LNCaP clone FGC (cell line): ENCODE measurements at regions not wholly inside any gene's neighbourhood (a gene's known extent, or its start where the extent isn't known, plus 50 kb on each side); places are given as distances from the start of the nearest gene placed in this dataset.

ENCODE experiments used
- DNase-seq: peaks from one replicate; pipeline ENCODE4 v3.0.0-alpha.2; 2011; ENCODE audit warnings: low read depth
- H3K4me3 ChIP-seq: 2 replicates; pipeline ENCODE4 v1.5.1; 2011; ENCODE audit warnings: mild to moderate bottlenecking, low read depth, low read length, control low read depth
- CTCF ChIP-seq: IDR thresholded peaks from 2 replicates; pipeline ENCODE4 v1.5.1; 2012; ENCODE audit warnings: mild to moderate bottlenecking; ENCODE audit not compliant: control insufficient read depth, insufficient read depth; ENCODE audit errors: extremely low read depth

- no peak overlapping the region for H3K4me3 ChIP-seq
- no peak for DNase-seq
- no peak for TF ChIP-seq CTCF
These were observed 274.8 kb upstream of the CNTN4 start for GRCh38 chr3:1823867-1824266.

- H3K4me3 ChIP-seq, result no peak overlapping the region
- DNase-seq, result no peak
- no peak for TF ChIP-seq CTCF
These were observed 274.3 kb upstream of the CNTN4 start for GRCh38 chr3:1824359-1824758.

GRCh38 chr3:1828519-1828918 lies 270.1 kb upstream of the CNTN4 start:
- TF ChIP-seq CTCF, result no peak

GRCh38 chr3:1830851-1831250 lies 267.8 kb upstream of the CNTN4 start:
- TF ChIP-seq CTCF, result no peak
- no peak overlapping the region for H3K4me3 ChIP-seq
- DNase-seq, result no peak

More at GRCh38 chr3:1828519-1828918, 270.1 kb upstream of the CNTN4 start:
- DNase-seq, result no peak
- H3K4me3 ChIP-seq, result no peak overlapping the region

- TF ChIP-seq CTCF, result no peak
- no peak for DNase-seq
- H3K4me3 ChIP-seq, result no peak overlapping the region
These were observed 266.3 kb upstream of the CNTN4 start for GRCh38 chr3:1832395-1832794.

- TF ChIP-seq CTCF, result no peak
- no peak for DNase-seq
- H3K4me3 ChIP-seq, result no peak overlapping the region
These were observed 255.6 kb upstream of the CNTN4 start for GRCh38 chr3:1843111-1843510.

GRCh38 chr3:1847571-1847970 lies 251.1 kb upstream of the CNTN4 start:
- no peak for TF ChIP-seq CTCF
- no peak overlapping the region for H3K4me3 ChIP-seq

More at GRCh38 chr3:1847571-1847970, 251.1 kb upstream of the CNTN4 start:
- DNase-seq, result no peak
